ENCODE measurements at regions not wholly inside any gene's neighbourhood (a gene's known extent, or its start where the extent isn't known, plus 50 kb on each side); places are given as distances from the start of the nearest gene placed in this dataset.

DNA sequence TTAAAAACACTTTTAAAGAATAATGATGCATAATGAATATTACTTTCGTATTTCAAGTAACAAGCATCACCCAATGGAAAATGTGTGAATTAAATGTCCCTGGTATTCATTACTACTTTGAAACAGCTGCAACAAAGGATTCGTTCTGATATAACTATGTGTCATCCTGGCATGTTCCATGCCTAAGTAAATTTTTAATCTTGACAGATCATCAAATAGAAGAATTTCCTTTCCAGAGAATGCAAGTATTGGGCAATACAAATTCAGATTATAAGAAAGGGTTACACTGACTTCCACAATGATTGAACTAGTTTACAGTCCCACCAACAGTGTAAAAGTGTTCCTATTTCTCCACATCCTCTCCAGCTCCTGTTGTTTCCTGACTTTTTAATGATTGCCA lies 105.3 kb downstream of the SPCS3 start:
- H3K4me3 ChIP-seq: no peak overlapping the region
- H3K4me1 ChIP-seq (replicated peaks in 1 of 2): no peaks in the 10 kb centered on the region
- WGBS, 10 experiments: 5 to 100% (median 60%) methylated on average over 1 to 2 of the region's 2 CpGs; no CpG with 5 or more reads in 1 of the 10 experiments
- in situ Hi-C loops (cut with MboI; ENCODE audit: low pct_unique_long_range_greater_than_20kb in 2 of 9, low sequenced_read_pairs in 9 of 9, unreplicated experiment in 9 of 9): no loop called here
- no peak overlapping the region for H3K27ac ChIP-seq
- no peak for ATAC-seq (replicated peaks in 6 of 8)

DNA sequence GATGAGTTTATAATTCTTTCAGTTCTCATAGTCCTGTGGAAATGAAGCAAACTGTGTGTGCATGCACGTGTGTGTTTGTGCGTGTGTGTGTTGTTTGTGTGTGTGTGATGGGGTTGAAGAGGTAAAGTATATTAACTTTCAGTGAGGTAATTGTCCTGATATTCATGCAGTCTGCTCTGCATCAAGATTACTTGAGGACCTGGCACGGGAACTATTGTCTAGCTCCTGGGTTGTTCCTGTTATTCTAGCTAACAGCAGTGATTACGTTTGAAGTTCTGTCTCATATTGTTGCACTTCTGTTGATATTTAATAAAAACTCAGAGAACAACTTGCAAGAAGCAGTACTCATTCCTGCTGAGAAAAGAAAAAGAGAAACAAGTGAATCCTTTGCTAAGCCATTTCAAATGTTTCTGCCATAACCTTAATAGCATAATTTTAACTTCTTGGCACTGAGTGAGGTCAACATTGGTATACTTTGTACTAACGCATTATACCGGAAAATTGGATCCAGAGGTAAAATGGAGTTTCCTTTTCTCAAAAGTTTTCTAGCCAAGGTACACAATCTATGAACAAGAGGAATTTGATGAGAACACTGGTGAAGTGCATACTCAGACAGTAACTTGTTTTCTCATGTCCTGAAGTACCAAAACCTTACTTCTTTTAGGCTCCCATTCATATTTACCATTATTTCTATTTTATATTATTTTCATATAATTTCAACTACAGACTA lies 113.2 kb downstream of the SPCS3 start:
- no peak overlapping the region for H3K4me3 ChIP-seq
- in situ Hi-C loops (cut with MboI; ENCODE audit: low pct_unique_long_range_greater_than_20kb in 2 of 9, low sequenced_read_pairs in 9 of 9, unreplicated experiment in 9 of 9): no loop called here
- ATAC-seq (replicated peaks in 6 of 8): no peak
- no peaks in the 10 kb centered on the region for H3K4me1 ChIP-seq (replicated peaks in 1 of 2)
- WGBS, 10 experiments: 47 to 96% (median 87%) methylated on average over 1 to 6 of the region's 6 CpGs; no CpG with 5 or more reads in 1 of the 10 experiments
- no peak overlapping the region for H3K27ac ChIP-seq

DNA sequence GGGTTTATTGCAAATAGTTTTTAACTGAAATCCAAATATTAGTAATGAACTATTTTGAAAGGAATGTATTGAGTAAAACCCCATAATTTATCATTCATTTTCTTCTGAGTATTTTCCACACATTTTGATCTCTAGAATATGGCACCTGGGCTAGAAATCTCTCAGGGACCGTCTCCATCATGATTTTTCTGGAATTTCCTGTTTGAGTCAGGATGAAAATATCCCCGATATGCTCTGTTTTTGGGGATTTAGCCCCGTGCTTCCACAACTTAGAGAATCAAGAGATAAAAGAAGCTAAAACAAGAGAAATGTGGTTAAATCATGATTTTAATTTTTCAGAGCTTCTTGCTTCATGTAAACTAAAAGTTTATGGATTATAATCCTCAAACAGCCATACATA lies 114.2 kb downstream of the SPCS3 start:
- no peak for ATAC-seq (replicated peaks in 6 of 8)
- Histone ChIP-seq H3K4me3 (no peak overlapping the region), H3K4me1 (replicated peaks in 1 of 2) (no peaks in the 10 kb centered on the region), H3K27ac (no peak overlapping the region)
- in situ Hi-C loops (cut with MboI; ENCODE audit: low pct_unique_long_range_greater_than_20kb in 2 of 9, low sequenced_read_pairs in 9 of 9, unreplicated experiment in 9 of 9): no loop called here
- WGBS, 10 experiments: 17 to 95% (median 75%) methylated on average over 2 to 3 of the region's 3 CpGs

DNA sequence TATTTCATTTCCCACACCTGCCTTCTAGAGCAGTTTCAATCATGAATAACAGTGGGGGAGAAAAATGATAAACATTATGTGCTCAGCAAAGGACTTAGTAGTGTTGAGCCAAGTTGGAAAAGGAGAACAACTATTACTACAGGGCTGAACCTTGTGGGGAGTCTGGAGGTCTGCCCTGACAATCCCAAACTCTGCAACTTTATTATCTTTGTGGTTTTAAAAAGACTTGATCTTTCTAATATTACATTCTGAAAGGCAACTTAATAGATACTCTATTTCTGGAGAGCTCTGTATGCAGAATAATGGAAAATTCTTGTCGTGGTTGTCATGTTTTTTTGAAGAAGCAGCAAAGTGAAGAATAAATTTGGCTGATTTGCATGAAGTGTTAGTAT lies 116.1 kb downstream of the SPCS3 start:
- no peak overlapping the region for H3K27ac ChIP-seq
- H3K4me3 ChIP-seq: no peak overlapping the region
- ATAC-seq (replicated peaks in 6 of 8): peak in 2 of 8 experiments; percentile 10 to 63

DNA sequence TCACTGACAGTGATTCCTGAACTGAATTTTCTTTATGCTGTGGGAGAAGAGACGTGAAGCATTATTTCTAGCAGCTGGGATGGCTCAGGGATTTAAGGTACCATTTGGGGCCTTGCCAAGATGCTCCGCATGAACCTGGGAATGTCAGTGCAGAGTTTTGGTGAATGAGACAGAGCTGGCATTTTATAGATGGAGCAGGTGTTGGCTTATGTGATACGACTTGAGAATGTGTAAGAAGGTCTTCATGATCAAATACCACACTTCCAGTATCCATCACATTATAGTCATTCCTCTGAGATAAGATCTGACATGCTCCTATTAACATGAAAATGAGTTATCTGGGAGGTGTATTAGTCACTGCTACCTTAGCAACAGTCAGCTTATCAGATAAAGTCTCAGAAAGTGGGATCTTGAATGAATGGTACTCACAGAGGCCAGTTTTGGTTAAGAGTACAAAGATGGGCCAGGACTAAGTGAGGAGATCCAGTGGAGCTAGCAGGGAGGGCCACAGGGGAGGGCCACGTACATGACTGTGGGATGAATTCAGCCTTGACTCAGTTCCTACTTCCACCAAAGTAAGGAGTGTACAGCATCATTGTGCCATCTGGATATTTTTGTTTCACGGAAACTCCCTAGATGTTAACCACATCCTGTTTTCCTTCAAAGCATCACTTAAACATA lies 116.7 kb downstream of the SPCS3 start:
- Histone ChIP-seq H3K4me3 (no peak overlapping the region), H3K4me1 (replicated peaks in 1 of 2) (no peaks in the 10 kb centered on the region), H3K27ac (no peak overlapping the region)
- in situ Hi-C loops (cut with MboI; ENCODE audit: low pct_unique_long_range_greater_than_20kb in 2 of 9, low sequenced_read_pairs in 9 of 9, unreplicated experiment in 9 of 9): no loop called here
- 0 to 100% (median 80%) methylated on average over 1 to 5 of the region's 5 CpGs; no CpG with 5 or more reads in 1 of the 10 experiments for WGBS, 10 experiments
- peak in 2 of 8 experiments; percentile 59 to 74 for ATAC-seq (replicated peaks in 6 of 8)

More for the DNA sequence above, 116.1 kb downstream of the SPCS3 start:
- in situ Hi-C loops (cut with MboI; ENCODE audit: low pct_unique_long_range_greater_than_20kb in 2 of 9, low sequenced_read_pairs in 9 of 9, unreplicated experiment in 9 of 9): no loop called here
- no peaks in the 10 kb centered on the region for H3K4me1 ChIP-seq (replicated peaks in 1 of 2)
- WGBS, 10 experiments: 0 to 100% (median 33%) methylated on average over 1 of the region's 1 CpG; no CpG with 5 or more reads in 2 of the 10 experiments

DNA sequence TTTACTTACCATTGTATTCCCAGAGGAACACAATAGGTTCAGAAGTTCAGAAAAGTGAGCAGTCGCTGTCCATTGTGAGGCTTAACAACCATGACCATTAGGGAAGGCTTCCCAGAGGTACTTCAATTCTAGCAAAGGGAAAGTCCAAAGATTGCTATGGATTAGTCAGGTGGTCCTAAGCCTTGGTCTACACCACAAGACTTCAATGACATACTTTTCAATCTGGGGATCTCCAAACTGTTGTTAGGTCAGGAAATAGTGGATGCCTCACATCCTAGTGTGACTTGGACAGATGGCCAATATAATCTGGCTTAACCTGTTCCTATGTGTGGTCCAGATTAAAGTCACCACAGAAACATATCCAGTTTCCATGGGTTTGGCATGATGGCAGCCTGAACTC lies 118.0 kb downstream of the SPCS3 start:
- Histone ChIP-seq H3K27ac (no peak overlapping the region), H3K4me1 (replicated peaks in 1 of 2) (no peaks in the 10 kb centered on the region), H3K4me3 (no peak overlapping the region)
- in situ Hi-C loops (cut with MboI; ENCODE audit: low pct_unique_long_range_greater_than_20kb in 2 of 9, low sequenced_read_pairs in 9 of 9, unreplicated experiment in 9 of 9): no loop called here
- 67 to 100% (median 75%) methylated on average over 1 of the region's 1 CpG; no CpG with 5 or more reads in 5 of the 10 experiments for WGBS, 10 experiments
- no peak for ATAC-seq (replicated peaks in 6 of 8)

DNA sequence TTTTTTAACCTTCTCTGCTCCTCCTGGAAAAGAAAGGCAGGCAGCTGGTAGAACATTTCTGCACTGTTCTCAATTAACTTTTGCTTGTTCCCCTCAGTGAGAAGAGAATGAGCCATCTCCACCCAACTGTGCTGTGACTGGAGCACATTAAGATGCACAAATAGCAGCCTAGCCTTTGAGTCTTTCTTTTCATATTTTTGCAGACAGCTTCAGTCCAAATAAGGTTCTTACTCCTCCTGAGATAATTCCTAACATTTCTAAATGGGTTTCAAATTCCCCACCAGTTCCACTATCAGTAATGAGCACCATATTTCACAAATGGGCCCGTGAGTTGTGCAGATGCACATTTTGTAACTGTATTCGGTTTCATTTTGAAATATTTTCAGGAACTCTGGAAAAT lies 118.6 kb downstream of the SPCS3 start:
- 0 to 100% (median 89%) methylated on average over 1 to 2 of the region's 2 CpGs; no CpG with 5 or more reads in 1 of the 10 experiments for WGBS, 10 experiments
- in situ Hi-C loops (cut with MboI; ENCODE audit: low pct_unique_long_range_greater_than_20kb in 2 of 9, low sequenced_read_pairs in 9 of 9, unreplicated experiment in 9 of 9): no loop called here
- ATAC-seq (replicated peaks in 6 of 8): peak in 1 of 8 experiments; percentile 45
- Histone ChIP-seq H3K4me1 (replicated peaks in 1 of 2) (no peaks in the 10 kb centered on the region), H3K27ac (no peak overlapping the region), H3K4me3 (no peak overlapping the region)

DNA sequence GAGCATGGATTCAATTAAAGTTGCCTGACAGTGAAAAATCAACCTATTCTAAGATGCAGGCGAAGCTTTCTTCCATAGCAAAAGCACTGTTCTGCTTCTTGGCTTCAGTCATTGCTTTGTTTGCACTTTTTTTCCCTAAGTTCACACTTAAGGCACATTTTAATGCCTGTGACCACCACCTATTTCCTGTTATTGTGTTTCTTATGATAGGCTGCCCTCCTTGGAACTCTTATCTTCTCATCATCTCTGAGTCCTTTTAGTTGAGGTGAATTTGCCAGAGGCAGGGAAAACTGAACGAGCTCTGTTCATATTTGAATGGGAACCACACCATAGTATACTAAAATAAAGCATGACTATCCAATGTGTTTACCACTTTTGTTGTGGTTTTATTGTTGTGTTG lies 119.8 kb downstream of the SPCS3 start:
- H3K27ac ChIP-seq: no peak overlapping the region
- in situ Hi-C loops (cut with MboI; ENCODE audit: low pct_unique_long_range_greater_than_20kb in 2 of 9, low sequenced_read_pairs in 9 of 9, unreplicated experiment in 9 of 9): no loop called here
- H3K4me3 ChIP-seq: no peak overlapping the region
- no peak for ATAC-seq (replicated peaks in 6 of 8)
- 48 to 100% (median 74%) methylated on average over 1 to 2 of the region's 2 CpGs for WGBS, 10 experiments
- no peaks in the 10 kb centered on the region for H3K4me1 ChIP-seq (replicated peaks in 1 of 2)

DNA sequence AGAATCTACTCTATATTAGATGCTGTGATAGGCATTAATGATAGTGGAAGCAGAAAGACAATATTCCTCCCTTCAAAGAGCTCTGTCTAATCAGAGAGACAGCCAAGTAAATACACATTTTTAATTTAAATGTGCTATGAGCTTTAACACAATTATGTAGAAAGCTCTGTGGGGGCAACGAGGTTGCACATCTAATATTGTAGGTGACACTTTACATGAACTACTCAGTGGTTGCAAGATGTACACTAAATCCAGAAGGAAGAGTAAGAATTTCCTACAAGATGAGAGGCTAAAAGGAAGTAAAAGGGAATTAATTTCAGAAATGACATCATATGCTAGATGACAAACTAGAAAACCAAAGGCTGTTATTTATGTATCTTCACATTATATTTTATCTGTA lies 120.9 kb downstream of the SPCS3 start:
- Histone ChIP-seq H3K4me3 (no peak overlapping the region), H3K27ac (no peak overlapping the region), H3K4me1 (replicated peaks in 1 of 2) (no peaks in the 10 kb centered on the region)
- in situ Hi-C loops (cut with MboI; ENCODE audit: low pct_unique_long_range_greater_than_20kb in 2 of 9, low sequenced_read_pairs in 9 of 9, unreplicated experiment in 9 of 9): no loop called here
- WGBS, 10 experiments: 67 to 100% (median 80%) methylated on average over 1 of the region's 1 CpG; no CpG with 5 or more reads in 5 of the 10 experiments
- ATAC-seq (replicated peaks in 6 of 8): peak in 3 of 8 experiments; percentile 17 to 75 (median 65)

DNA sequence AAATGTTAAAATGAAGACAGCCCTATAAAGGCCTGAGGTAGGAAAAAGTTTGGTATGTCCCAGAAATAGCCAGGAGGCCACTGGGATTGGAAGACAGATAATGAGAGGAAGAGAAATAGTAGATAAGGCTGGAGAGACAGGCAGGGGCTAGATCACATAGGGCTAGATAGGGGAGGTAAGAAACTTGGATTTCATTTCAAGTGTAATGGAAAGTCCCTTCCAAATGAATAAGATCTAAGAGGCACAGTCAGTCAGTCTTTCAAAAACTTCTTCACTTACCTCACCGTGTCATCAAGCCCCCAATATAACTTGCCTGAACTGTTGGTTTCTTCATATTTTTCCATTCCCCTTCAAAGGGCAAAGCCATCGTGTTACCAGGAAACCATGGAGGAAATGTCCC lies 121.8 kb downstream of the SPCS3 start:
- no peaks in the 10 kb centered on the region for H3K4me1 ChIP-seq (replicated peaks in 1 of 2)
- WGBS, 10 experiments: 50 to 100% (median 87%) methylated on average over 1 to 2 of the region's 2 CpGs; no CpG with 5 or more reads in 4 of the 10 experiments
- ATAC-seq (replicated peaks in 6 of 8): no peak
- H3K27ac ChIP-seq: no peak overlapping the region
- no peak overlapping the region for H3K4me3 ChIP-seq
- in situ Hi-C loops (cut with MboI; ENCODE audit: low pct_unique_long_range_greater_than_20kb in 2 of 9, low sequenced_read_pairs in 9 of 9, unreplicated experiment in 9 of 9): no loop called here

DNA sequence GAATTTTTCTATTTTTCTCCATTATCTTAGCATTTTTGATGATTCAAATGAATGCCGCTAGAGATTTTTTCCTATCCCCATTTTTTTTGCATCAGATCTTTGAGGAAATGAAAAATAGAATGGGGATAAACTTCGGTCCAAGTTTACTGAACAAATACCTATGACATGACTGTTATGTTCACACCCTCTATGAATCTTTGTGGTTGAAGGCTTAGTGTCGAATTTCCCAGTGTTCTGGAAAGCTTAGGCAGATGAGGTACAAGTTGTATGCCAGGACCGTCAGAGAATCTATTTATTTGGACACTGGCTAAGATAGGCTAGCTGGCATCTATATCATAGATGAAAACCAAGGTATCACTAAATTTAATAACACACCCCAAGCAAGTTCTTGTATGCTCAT lies 123.4 kb downstream of the SPCS3 start:
- H3K4me3 ChIP-seq: no peak overlapping the region
- H3K27ac ChIP-seq: no peak overlapping the region
- peak in 2 of 8 experiments; percentile 92 for ATAC-seq (replicated peaks in 6 of 8)
- in situ Hi-C loops (cut with MboI; ENCODE audit: low pct_unique_long_range_greater_than_20kb in 2 of 9, low sequenced_read_pairs in 9 of 9, unreplicated experiment in 9 of 9): no loop called here
- WGBS, 10 experiments: 4 to 89% (median 69%) methylated on average over 1 to 4 of the region's 4 CpGs
- H3K4me1 ChIP-seq (replicated peaks in 1 of 2): no peaks in the 10 kb centered on the region

DNA sequence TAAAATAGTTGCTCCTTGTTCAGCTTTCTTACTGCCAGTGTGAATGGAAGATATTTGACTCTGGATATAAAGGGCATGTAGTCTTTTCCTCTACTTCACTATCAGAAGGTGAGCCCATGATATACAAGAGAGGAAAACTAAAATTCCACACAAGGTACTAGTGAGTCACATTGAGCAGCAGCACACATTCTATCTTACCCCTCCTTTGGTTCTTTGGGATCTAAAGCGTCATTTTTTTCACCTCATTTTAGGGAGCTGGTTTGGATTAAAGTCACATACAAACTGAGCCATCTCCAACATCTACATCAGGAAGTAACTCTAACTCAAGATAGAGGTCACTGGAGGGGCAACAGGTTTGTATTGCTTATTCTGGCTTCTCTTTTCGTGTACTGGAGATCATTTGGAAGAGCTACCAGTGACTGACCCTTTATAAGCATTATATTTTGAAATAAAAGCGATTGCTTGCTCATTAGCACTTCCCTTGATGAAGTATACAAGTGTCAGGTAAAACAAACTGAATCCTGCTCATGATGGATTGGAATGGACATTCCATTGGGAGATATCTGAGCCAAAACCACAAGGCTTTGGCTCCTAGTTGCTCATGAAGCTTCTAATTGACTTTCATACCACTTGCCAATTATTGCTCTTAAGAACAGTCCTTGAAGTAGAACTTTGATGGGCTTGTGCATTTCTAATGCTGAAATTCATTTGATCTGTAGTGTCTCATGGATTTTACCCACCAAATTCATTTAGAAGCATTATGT lies 124.1 kb downstream of the SPCS3 start:
- H3K4me1 ChIP-seq (replicated peaks in 1 of 2): no peaks in the 10 kb centered on the region
- in situ Hi-C loops (cut with MboI; ENCODE audit: low pct_unique_long_range_greater_than_20kb in 2 of 9, low sequenced_read_pairs in 9 of 9, unreplicated experiment in 9 of 9): no loop called here
- H3K27ac ChIP-seq: no peak overlapping the region
- no peak overlapping the region for H3K4me3 ChIP-seq
- peak in 2 of 8 experiments; percentile 29 to 45 for ATAC-seq (replicated peaks in 6 of 8)
- WGBS, 10 experiments: 33 to 100% (median 66%) methylated on average over 1 to 3 of the region's 3 CpGs; no CpG with 5 or more reads in 2 of the 10 experiments

DNA sequence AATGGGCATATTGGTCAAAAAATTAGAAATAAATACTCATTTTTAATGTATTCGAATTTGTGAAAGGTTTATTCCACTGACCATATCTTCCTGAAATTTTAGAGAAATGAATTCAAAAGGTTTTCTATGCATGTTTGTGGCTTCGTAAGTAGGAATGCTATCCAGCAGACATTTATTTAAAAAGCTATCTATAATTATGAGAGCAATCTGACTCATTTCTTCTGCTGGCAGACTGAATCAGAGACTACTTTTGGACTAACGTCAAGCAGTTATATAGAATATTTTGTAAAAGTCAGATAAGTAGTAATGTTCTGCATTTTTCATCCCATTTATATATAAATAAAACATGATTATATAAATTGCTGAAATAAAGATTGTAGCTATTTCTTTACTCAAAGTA lies 125.0 kb downstream of the SPCS3 start:
- no peak overlapping the region for H3K27ac ChIP-seq
- H3K4me1 ChIP-seq (replicated peaks in 1 of 2): peaks cover 0 to 2% of the 10 kb centered on the region in 2 donors
- 14 to 96% (median 78%) methylated on average over 1 to 3 of the region's 3 CpGs for WGBS, 10 experiments
- no peak for ATAC-seq (replicated peaks in 6 of 8)
- in situ Hi-C loops (cut with MboI; ENCODE audit: low pct_unique_long_range_greater_than_20kb in 2 of 9, low sequenced_read_pairs in 9 of 9, unreplicated experiment in 9 of 9): no loop called here
- no peak overlapping the region for H3K4me3 ChIP-seq

Measured in motor neuron (in vitro differentiated cells).